GOT3 (cell line): ENCODE measurements at regions not wholly inside any gene's neighbourhood (a gene's known extent, or its start where the extent isn't known, plus 50 kb on each side); places are given as distances from the start of the nearest gene placed in this dataset.
"Not testable (repeated sequence)": the region's sequence is repeated elsewhere in the genome, so short reads cannot be mapped to it uniquely, and the experiment has no call there.

Experiments
- DNase-seq: peaks from one replicate; lab custom pipeline; 2025; ENCODE audit warnings: mixed read lengths; lab: John Stamatoyannopoulos, UW

- no peak for DNase-seq
These were observed 86.3 kb upstream of the RPL38 start for GRCh38 chr17:74117087-74117698.

GRCh38 chr17:74117999-74118421 lies 85.5 kb upstream of the RPL38 start:
- no peak for DNase-seq

- DNase-seq, result no peak
These were observed 85.0 kb upstream of the RPL38 start for GRCh38 chr17:74118504-74118903.

- DNase-seq, result no peak
These were observed 84.4 kb upstream of the RPL38 start for GRCh38 chr17:74119049-74119580.

- DNase-seq, result no peak
These were observed 83.5 kb upstream of the RPL38 start for GRCh38 chr17:74119965-74120364.

- no peak for DNase-seq
These were observed 80.1 kb upstream of the RPL38 start for GRCh38 chr17:74123350-74123749.

- DNase-seq, result no peak
These were observed 79.5 kb upstream of the RPL38 start for GRCh38 chr17:74123866-74124444.

- DNase-seq, result no peak
These were observed 78.3 kb upstream of the RPL38 start for GRCh38 chr17:74125156-74125555.

- DNase-seq, result no peak
These were observed 77.1 kb upstream of the RPL38 start for GRCh38 chr17:74126179-74126900.

- no peak for DNase-seq
These were observed 76.5 kb upstream of the RPL38 start for GRCh38 chr17:74126959-74127358.

GRCh38 chr17:74128456-74129211 lies 74.8 kb upstream of the RPL38 start:
- DNase-seq, result no peak

- DNase-seq, result not testable (repeated sequence)
These were observed 73.7 kb upstream of the RPL38 start for GRCh38 chr17:74129800-74130199.

GRCh38 chr17:74130276-74130675 lies 73.2 kb upstream of the RPL38 start:
- no peak for DNase-seq

- no peak for DNase-seq
These were observed 72.6 kb upstream of the RPL38 start for GRCh38 chr17:74130841-74131240.

GRCh38 chr17:74132354-74132753 lies 71.1 kb upstream of the RPL38 start:
- DNase-seq, result no peak

GRCh38 chr17:74133740-74134139 lies 69.7 kb upstream of the RPL38 start:
- DNase-seq, result no peak

- DNase-seq, result not testable (repeated sequence)
These were observed 69.2 kb upstream of the RPL38 start for GRCh38 chr17:74134234-74134633.

- no peak for DNase-seq
These were observed 68.5 kb upstream of the RPL38 start for GRCh38 chr17:74134991-74135390.

- no peak for DNase-seq
These were observed 67.9 kb upstream of the RPL38 start for GRCh38 chr17:74135391-74136167.

GRCh38 chr17:74137416-74137815 lies 66.1 kb upstream of the RPL38 start:
- no peak for DNase-seq

GRCh38 chr17:74139120-74139519 lies 64.4 kb upstream of the RPL38 start:
- no peak for DNase-seq

GRCh38 chr17:74140282-74140681 lies 63.2 kb upstream of the RPL38 start:
- no peak for DNase-seq
